GM21786 (cell line): ENCODE measurements at regions not wholly inside any gene's neighbourhood (a gene's known extent, or its start where the extent isn't known, plus 50 kb on each side); places are given as distances from the start of the nearest gene placed in this dataset.

Experiments used
- ATAC-seq: cut with Tn5 transposase; IDR thresholded peaks from one replicate; pipeline ENCODE4 v1.9.1; 2021; ENCODE audit not compliant: unreplicated experiment

DNA sequence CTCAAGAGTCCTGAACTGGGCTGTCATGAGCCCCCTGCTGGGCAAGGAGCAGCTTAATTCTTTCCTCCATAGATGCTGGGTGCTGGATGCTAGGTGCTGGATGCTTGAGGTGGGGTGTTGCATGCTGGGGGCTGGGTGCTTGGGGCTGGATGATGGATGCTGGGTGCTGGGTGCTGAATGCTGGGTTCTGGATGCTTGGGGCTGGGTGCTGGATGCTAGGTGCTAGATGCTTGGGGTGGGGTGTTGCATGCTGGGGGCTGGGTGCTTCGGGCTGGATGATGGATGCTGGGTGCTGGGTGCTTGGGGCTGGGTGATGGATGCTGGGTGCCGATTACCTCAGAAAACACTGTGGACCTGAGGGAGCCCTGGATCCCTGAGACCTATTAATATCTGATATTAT, 837.7 kb downstream of the GALR1 start:
- no peak for ATAC-seq

DNA sequence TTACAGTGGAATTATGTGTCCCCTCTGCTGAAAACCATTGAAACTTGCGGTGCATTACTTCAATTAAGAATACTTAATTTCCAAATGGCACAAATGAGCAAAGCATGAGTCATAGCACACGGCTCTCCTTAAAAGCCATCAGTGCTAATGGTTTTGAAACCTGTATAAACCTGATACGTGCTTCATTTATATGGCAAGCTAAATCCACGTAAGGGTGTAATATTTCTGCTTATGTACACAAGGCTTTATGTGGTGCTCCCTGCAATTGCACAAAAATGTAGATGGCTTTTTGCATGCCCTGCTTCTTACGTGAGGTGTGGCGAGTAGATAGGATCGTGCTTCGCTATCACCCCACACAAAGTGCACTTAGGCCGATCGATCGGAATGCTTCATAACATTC, 840.9 kb downstream of the GALR1 start:
- no peak for ATAC-seq

DNA sequence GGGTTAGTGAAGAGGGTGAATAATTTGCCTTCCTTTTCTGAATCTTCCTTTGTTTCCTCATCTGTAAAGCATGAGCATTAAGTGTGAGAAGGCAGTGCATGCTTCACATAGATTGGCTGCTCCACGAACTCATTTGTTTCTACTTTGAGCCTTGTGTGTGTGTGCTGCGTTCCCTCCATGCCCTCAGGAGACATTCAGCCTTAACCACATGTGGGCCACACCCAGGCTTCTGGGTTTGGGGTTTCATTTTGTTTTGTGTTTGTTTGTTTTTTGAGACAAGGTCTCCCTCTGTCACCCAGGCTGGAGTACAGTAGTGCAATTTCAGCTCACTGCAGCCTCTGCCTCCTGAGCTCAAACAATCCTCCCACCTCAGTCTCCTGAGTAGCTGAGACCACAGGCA, 843.3 kb downstream of the GALR1 start:
- no peak for ATAC-seq

DNA sequence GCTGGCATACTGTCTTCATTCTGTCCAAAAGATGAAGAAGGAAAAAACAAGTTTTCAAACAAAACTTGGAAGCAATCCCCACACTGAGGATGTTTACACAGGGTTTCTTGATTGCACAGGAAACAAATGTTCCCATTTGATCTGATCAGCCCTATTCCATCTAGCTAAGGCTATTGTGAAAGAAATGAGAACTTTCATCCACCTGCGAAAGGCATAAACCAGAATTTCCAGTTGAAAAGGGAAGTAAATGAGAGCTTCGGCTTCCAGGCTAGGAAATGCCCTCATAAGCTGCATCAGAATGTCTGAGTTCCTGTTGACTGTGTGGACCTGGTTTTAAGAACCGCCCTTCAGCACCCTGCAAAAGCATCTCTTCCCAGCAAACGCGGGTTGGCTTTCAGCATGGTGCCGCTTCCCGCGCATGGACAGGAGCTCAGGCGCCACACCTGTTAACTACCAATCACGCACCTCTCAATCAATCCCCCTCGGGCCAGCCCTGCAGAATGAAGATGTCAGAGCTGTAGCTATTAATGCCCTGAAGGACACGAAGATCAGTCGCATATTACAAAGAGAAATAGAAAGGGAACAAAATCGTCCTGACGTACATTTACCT, 850.4 kb downstream of the GALR1 start:
- no peak for ATAC-seq

DNA sequence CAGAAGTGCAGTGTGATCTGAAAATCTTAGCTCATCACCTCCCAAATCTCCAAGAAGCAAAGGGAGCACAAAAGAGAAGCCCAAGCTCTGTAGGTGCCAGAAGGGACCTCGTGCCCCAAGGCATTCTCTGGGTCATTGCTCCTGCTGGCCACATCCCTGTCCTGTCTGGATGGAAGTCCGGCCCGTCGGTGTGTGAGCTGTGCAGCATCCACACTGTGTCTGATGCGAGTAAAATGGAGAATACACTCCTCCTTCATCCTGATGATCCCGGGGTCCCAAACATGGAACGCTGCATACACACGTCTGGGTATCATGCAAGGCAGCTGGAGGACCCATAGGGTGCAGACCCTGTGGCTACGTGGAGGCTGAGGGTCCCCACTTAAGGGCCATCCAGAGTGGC, 851.4 kb downstream of the GALR1 start:
- ATAC-seq: no peak

DNA sequence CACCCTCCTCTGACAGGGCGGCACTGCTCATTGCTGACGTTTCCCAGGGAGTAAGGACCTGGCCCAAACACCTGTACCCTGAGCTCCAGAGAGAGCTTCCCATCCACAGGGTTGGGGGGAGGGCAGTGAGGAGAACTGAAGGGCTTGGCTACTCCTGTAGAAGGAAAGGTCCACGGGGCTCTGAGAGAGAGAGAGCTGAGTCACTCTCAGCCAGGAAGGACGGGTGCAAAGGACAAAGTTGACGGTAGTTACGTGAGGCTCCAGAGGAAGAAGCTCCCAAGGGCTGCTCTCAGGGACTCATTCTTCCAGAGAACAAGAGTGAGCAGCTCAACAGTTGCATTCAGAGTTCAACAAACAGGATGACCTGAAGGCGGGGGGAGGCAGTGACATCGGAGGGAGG, 852.5 kb downstream of the GALR1 start:
- ATAC-seq: no peak

DNA sequence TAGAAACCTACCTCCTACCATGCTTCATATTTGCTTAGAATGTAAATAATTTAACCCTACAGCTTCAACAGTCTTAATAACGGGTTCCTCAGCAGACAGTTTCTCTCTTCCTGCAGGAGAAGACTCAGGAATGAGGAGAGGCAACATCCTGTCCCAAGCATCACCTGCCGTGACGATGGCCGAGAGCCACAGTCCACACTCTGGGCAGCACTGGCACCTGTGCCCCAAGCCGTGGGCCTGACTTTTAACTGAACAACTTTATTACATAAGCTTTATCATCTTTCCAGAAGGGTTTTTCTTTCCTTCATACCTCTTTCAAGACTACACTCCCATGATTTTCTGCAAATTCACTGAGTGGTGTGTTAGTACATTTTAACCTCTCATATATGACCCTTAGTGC, 856.0 kb downstream of the GALR1 start:
- ATAC-seq: no peak

DNA sequence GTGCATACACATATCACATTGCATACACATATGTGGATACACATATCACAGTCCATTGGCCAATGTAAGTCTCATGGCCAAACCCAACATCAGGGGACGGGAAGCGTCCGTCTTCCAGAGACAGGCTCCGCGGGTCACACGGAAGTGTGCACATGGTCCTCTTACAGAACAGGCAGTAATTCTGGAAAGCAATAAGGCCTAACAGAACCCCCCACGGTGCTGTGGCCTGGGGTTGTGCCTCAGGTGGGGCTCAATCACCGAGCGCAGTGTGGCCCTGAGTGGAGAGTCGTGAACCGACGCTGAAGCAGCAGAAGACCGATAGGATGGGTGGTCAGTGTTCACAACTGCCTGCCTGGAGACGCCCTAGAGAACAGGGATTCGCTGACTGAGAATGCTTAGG, 857.3 kb downstream of the GALR1 start:
- ATAC-seq: no peak

DNA sequence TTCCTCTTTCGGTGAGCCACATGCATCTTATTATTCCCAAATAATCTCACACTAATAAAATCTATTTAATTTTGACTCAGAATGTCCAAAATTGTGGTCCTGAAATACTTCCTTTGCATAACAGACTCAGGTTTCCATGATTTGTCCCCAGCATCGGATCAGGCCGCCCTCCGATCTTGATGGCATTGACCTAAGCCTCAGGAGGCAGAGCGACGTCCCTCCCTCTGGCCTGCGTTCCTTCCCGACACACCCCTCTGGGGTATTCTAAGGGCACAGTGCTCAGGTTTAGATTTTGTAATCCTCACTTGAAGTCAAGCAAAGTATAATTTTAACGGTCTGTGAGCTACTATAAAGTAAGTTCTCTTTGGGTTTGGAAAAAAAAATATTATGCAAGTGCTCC, 857.7 kb downstream of the GALR1 start:
- ATAC-seq: no peak

DNA sequence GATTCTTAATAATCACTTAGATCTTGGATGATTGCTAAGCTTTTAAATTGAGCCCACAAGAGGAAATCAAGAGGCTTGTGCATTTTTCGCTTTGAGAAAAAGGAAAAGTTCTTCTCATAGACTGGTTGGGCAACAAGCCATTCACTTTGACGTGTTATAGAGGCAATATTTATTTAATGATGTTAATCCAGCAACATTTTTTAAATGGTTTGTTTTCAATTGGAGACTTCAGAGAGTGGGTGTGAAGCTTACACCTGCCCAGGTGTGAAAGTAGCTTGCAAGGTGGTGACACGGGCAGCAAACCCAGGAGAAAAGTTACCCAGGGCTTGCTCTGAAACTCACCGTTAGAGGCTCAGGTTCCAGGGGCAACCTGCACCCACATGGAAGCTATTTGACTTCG, 858.9 kb downstream of the GALR1 start:
- no peak for ATAC-seq

DNA sequence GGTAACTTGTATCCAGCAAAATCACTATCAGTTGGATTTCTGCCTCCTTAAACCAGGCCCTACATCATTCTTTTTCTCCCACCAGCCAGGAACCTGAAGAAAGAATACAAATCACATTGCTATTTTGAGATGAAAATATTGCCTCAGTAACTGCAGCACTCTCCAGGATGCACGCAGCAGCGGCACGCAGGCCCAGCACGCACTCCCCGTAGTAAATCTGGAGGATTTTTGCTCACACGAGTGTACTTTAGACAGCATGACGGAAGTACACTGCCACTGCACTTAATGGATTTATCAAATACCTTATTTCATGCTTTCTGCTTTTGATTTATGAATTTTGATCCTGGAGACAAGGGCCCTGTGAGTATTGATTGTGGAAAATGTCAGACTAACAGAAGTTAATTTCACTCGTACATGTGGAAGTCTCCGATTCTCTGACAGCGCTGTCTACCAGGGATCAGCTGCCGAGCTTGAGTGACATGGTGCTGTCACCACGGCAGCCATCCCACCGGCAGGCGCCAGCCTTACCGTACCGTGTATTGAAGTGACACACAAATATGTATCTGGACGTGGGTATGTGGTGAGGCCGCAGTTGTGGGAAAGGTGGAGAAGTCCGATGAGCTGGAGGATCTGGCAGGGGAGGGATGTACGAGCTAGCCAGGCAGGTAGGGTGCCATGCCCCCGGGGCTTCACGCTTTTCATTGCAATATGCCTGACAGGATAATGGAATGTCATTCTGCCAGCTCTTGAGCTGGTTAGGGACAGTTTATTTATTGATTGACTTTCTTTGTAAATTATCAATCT, 863.7 kb downstream of the GALR1 start:
- ATAC-seq: no peak

DNA sequence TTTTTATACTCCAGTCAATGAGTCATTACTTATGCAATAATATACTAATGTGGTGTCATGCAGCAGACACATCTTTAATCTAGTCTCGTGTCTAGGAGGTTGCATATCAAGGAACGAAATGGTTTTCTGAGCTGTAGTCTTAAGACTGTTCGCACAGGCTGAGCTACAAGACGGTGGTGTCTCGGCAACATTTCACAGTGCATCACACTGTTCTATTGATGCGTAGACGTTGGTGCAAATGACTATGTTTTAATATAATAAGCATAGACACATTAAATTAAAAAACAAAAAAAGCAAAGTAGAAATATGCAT, 864.2 kb downstream of the GALR1 start:
- no peak for ATAC-seq

DNA sequence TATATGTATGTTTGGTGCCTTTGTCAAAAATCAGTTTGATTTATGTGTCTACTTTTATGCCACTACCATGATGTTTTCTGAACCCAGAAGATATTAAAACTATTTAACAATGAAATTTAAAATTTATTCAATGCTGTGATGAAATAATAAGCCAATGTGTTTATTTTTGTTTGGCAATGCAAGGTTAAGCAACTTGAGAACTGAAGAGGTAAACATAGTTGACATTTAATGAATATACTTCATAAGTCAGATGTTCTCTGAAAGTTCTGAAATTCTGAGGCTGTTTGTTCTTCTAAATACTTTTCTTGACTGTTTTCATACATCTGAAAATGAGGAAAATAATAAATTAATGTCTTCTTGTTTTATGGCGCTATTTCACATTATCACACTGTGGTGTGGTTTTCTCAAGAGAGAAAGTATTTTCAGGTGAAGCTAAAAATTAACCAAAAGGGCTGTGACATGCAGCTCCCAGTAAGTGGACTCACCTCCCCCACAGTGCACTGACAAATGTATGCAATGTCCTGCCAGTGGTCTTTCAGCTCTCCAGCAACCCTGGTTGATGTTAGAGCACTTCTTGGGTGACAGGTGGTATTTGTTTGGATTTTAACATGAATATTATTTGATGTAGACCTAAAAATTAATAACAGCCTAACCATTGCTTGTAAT, 863.6 kb upstream of the SALL3 start:
- ATAC-seq: no peak

DNA sequence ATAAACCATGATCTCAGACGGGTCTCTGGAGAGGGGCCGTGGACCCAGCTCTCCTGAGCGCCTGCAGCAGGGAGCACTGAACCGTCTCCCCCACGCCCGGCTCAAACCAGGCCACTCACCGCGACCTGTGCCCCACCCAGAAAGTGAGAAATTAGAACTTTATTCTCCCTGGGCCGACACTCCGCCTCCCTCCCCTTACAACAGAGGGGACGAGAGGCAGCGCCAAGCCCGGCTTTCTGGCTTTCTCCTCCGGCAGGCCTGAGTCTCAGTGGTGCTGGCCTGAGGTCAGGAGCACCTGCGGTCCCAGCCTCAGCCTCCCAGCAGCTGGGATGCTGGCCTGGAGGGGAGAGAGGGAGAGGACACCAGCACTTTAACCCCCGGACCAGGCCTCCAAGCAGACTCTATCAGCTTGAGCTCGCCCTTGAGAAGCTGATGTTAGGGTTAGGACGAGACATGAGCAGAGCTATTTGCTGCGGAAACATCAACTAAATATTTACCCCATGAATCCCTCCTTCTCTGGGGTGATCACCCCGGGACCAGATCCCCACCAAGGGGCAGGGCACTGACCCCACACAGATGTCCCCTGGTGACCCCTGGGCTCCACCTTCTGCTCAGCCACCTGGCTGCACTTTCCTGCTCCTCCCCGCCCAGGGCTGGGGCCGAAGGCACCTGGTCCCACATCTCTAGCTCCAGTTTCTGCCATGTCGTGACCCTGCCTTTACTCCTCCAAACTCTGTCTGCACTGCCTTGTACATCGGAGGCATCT, 856.3 kb upstream of the SALL3 start:
- ATAC-seq: no peak

DNA sequence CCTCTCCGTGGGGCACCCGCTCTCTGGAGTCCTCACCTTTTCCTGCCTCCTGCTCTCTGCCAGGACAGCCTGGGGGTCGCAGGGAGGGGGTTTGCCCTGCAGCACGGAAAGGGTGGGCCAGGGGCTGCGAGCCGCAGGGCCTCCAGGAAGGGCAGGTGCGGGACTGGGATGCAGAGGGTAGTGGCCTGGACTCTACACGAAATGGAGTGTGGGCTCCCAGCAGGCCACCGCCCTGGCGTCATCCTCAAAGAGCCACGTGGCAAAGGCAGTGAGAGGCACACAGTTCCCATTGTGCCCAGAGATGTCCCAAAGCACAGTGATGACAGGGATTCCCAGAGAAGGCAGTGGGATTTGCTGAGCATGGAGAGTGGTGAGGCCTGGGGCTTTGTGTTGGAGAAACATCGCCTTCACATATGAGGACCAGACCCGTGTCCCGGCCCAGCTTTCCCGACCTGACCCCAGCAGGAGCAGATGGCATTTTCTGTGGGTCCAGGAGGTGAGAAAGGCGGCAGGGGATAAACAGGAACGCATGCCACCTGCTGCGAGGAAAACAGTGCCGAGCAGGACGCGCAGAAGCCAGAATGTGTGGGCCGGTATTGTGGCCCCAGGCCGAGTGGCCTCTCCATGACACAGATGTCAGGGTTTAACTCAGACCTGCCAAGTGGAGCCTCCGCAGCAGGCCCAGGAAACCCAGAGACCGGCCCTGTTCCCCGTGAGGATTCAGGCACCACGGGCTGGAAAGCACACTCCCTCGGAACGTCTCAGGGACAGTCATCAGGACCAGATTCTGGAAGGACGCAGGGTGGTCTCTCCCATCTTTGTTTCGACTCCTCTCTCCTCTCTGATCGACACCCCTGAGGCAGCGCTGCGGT, 855.5 kb upstream of the SALL3 start:
- no peak for ATAC-seq

DNA sequence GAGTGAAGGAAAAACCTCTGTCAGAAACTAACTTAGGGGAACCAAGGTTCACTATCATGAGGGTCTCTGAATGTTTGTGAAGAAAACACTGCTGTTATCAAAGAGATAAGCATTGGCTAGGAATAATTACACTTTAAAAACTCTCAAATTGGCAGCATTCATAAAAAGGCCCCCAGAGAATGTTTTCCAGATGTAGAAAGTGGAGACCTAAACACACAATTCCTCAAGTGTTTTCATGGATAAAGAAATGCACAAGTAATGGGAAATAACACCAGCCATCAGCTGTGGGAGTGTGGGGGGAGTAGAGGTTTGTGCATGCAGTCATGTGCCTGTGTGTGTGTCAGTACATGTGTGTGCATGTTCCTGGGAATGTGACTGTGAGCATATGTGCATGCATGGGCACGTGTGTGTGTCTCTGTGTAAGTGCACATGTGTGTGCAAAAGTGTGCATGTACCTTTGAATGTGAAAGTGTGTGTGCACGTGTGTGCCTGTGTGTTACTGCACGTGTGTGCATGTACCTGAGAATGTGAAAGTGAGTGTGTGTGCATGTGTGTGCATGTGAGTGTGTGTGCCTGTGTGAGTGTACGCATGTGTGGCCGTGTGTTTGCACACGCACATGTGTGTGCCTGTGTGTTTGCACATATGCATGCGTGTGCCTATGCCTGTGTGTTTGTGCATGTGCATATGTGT, 854.3 kb upstream of the SALL3 start:
- no peak for ATAC-seq

DNA sequence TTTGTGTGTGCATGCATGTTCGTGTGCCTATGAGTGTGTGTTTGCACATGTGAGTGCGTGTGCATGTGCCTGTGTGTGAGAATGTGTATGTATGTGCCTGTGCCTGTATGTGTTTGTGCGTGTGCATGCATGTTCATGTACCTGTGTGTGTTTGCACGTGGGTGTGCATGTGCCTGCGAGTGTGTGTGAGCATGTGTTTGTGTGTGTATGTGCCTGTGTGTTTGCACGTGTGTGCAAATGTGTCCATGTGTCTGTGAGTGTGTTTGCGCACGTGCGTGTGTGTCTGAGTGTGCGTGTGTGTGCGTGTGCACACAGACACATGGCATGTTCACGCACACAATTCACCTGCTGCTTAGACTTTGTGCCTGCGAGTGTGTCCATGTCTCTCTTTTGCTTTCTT, 853.5 kb upstream of the SALL3 start:
- ATAC-seq: no peak

DNA sequence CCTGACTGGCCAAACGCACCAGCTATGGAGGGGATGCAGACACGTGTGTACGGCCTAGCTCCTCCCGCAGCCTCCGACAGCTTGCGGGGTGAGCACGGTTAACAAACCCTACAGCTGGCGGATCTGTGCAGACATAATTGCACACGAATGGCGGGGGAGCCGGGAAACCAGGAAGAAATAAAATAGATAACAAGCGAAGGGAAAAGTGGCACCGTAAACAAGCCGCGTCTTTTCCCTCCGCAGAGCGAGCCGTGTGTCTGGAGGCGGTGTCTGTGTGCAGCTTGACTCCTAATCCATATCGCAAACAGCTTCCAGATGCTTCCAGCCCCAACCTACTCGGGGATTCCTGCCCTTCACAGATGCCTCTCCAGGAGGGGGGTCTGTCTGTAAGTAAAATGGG, 853.1 kb upstream of the SALL3 start:
- no peak for ATAC-seq

DNA sequence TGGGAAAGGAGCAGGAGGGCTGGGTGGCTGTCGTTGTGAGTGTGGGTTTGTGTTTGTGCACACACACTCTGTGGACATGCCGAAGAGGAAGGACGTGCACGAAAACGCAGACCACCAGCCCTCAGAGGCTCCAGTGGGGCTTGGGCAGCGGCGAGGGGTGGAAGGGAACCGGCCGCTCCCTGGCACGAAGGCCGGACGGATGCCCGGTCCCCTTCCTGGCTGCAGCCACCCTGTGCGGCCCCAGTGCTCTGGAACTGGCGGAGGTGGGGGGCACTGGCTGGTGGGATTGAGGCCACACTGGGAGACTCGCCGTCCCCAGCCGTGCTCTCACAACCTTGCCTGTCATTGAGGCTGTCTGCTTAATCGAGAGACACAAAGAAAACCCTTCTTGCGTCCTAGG, 852.6 kb upstream of the SALL3 start:
- ATAC-seq: no peak

DNA sequence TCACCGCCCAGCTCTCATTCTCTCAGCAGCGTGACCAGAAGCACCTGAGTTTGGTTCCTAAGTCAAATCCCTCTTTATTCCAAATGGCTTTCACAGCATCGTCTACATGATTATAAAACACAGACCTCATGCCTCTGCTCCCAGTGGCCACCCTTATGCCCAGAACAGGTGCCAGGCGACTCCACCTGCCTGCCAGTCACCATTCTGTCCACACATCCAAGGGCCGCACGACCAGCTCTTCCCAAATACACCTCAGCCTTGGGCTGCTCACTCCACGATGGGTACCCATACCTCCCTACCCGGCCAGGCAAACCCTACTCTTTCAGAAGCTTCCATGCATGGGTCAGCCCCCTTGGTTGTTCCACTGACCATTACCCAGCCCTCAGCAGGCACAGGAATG, 851.6 kb upstream of the SALL3 start:
- no peak for ATAC-seq
